HCT116 (cell line): ENCODE measurements at regions not wholly inside any gene's neighbourhood (a gene's known extent, or its start where the extent isn't known, plus 50 kb on each side); places are given as distances from the start of the nearest gene placed in this dataset.

Experiments
- ATAC-seq: fragments of 200-7000 bp; cut with Tn5 transposase; 2 replicates; pipeline ENCODE4 v1.9.1; 2020; ENCODE audit warnings: mild to moderate bottlenecking, moderate library complexity
- BruUV-seq: library from RNA; stranded (reverse); fragments of 400-500 nt; replicated peaks from 2 replicates; lab custom pipeline; 2021; lab: Mats Ljungman, UMichigan
- CTCF ChIA-PET: fragments of 300-600 bp; sonication (Branson Sonifier 250); formaldehyde crosslinking; loops from one replicate; lab custom pipeline; 2021; ENCODE audit warnings: antibody characterized with exemption; lab: Charles Lee
- POLR2A ChIA-PET: fragments of 300-600, 350-600 bp; sonication (Branson Sonifier 250); formaldehyde crosslinking; loops from one replicate; lab custom pipeline; 2021; ENCODE audit warnings: antibody characterized with exemption; lab: Charles Lee
- RAD21 ChIA-PET, 2 experiments: fragments of 300-600 bp; sonication (Branson Sonifier 250); formaldehyde crosslinking; loops; one replicate each; lab custom pipeline; 2023; ENCODE audit warnings: low total read pairs in 2 of 2; ENCODE audit not compliant: uncharacterized antibody in 2 of 2, unreplicated experiment in 2 of 2, low non-redundant PET in 1 of 2; lab: Charles Lee
- DNase-seq: peaks from one replicate; pipeline ENCODE4 v3.0.0-alpha.2; 2010; ENCODE audit warnings: low read depth, low spot score
- H2AFZ ChIP-seq: fragments of 200-600 bp; shearing (Covaris generic), sonication (generic); 2 replicates; pipeline ENCODE4 v1.6.1; 2017; ENCODE audit warnings: low read depth, mixed run types, mixed read lengths, antibody characterized with exemption, low read length; ENCODE audit not compliant: poor library complexity, severe bottlenecking
- H3K27ac ChIP-seq: 2 replicates; pipeline ENCODE4 v1.5.1; 2012; ENCODE audit warnings: low read depth, low read length
- H3K27me3 ChIP-seq: fragments of 200-600 bp; sonication (generic); 2 replicates; pipeline ENCODE4 v1.6.1; 2016; ENCODE audit warnings: mixed run types, low read length, mixed read lengths; ENCODE audit not compliant: insufficient read depth
- H3K36me3 ChIP-seq, 2 experiments: fragments of 200-500 bp in 1 of 2; fragments of 200-600 bp in 1 of 2; sonication (Bioruptor generic) in 1 of 2; sonication (generic) in 1 of 2; 2 replicates each; pipeline versions ENCODE4 v1.5.1 to v1.6.1; 2014 to 2016; ENCODE audit warnings: low read length in 2 of 2, inconsistent platforms in 1 of 2, mixed read lengths in 1 of 2, mixed run types in 1 of 2; ENCODE audit not compliant: insufficient read depth in 2 of 2, control insufficient read depth in 1 of 2
- H3K4me1 ChIP-seq, 2 experiments: fragments of 200-600 bp in 1 of 2; sonication (generic) in 1 of 2; 2 replicates each; pipeline versions ENCODE4 v1.5.1 to v1.6.1; 2012 to 2017; ENCODE audit warnings: low read length in 2 of 2, inconsistent platforms in 1 of 2, mild to moderate bottlenecking in 1 of 2, mixed read lengths in 1 of 2, mixed run types in 1 of 2, moderate library complexity in 1 of 2; ENCODE audit not compliant: insufficient read depth in 2 of 2, control insufficient read depth in 1 of 2
- H3K4me2 ChIP-seq: fragments of 200-600 bp; sonication (generic); 2 replicates; pipeline ENCODE4 v1.6.1; 2017; ENCODE audit warnings: mixed run types, low read length, mixed read lengths
- H3K4me3 ChIP-seq, 2 experiments: fragments of 200-600 bp in 1 of 2; sonication (generic) in 1 of 2; replicated peaks in 1 of 2; 2 replicates each; pipeline ENCODE4 v1.5.1; 2011 to 2016; ENCODE audit warnings: low read length in 2 of 2, control low read depth in 1 of 2, low read depth in 1 of 2, mild to moderate bottlenecking in 1 of 2, mixed read lengths in 1 of 2, mixed run types in 1 of 2
- H3K79me2 ChIP-seq: fragments of 200-600 bp; sonication (generic); 2 replicates; pipeline ENCODE4 v1.6.1; 2017; ENCODE audit warnings: mild to moderate bottlenecking, mixed run types, low read length, moderate library complexity, mixed read lengths; ENCODE audit not compliant: insufficient read depth
- H3K9ac ChIP-seq: fragments of 200-600 bp; sonication (generic); 2 replicates; pipeline ENCODE4 v1.6.1; 2016; ENCODE audit warnings: low read length, mixed read lengths
- H3K9me2 ChIP-seq: fragments of 200-600 bp; sonication (generic), shearing (Covaris generic); 2 replicates; pipeline ENCODE4 v1.6.1; 2017; ENCODE audit warnings: mixed run types, mild to moderate bottlenecking, moderate library complexity; ENCODE audit not compliant: insufficient read depth
- H3K9me3 ChIP-seq, 2 experiments: fragments of 200-500 bp in 1 of 2; fragments of 200-600 bp in 1 of 2; sonication (Bioruptor generic) in 1 of 2; sonication (generic) in 1 of 2; 2 replicates each; pipeline ENCODE4 v1.6.1; 2014 to 2017; ENCODE audit warnings: low read length in 2 of 2, mixed read lengths in 2 of 2, inconsistent platforms in 1 of 2, low read depth in 1 of 2, mild to moderate bottlenecking in 1 of 2, mixed run types in 1 of 2, moderate library complexity in 1 of 2; ENCODE audit not compliant: control insufficient read depth in 1 of 2, insufficient read depth in 1 of 2
- H4K20me1 ChIP-seq: fragments of 200-600 bp; sonication (generic), shearing (Covaris generic); 2 replicates; pipeline ENCODE4 v1.6.1; 2017; ENCODE audit warnings: mixed run types, mild to moderate bottlenecking, moderate library complexity; ENCODE audit not compliant: insufficient read depth
- ATF3 ChIP-seq: IDR thresholded peaks from 2 replicates; pipeline ENCODE4 v1.6.1; 2012
- CBX3 ChIP-seq: IDR thresholded peaks from 2 replicates; pipeline ENCODE4 v1.6.1; 2012; ENCODE audit warnings: low read depth
- EGR1 ChIP-seq: IDR thresholded peaks from 2 replicates; pipeline ENCODE4 v1.6.1; 2012; ENCODE audit warnings: low read depth
- EZH2 ChIP-seq: fragments of 200-600 bp; sonication (generic); IDR thresholded peaks from 2 replicates; pipeline ENCODE4 v1.6.1; 2017; ENCODE audit warnings: antibody characterized with exemption, mixed run types
- EZH2phosphoT487 ChIP-seq: fragments of 200-600 bp; IDR thresholded peaks from 2 replicates; pipeline ENCODE4 v1.6.1; 2018; ENCODE audit warnings: antibody characterized with exemption, borderline replicate concordance
- FOSL1 ChIP-seq: IDR thresholded peaks from 2 replicates; pipeline ENCODE4 v1.6.1; 2012; ENCODE audit warnings: low read depth
- JUND ChIP-seq: IDR thresholded peaks from 2 replicates; pipeline ENCODE4 v1.6.1; 2012
- POLR2A ChIP-seq: IDR thresholded peaks from 2 replicates; pipeline ENCODE4 v1.7.0; 2011; ENCODE audit warnings: borderline replicate concordance; ENCODE audit not compliant: insufficient read depth, insufficient read length; ENCODE audit errors: extremely low read depth
- POLR2AphosphoS5 ChIP-seq: IDR thresholded peaks from 2 replicates; pipeline ENCODE4 v1.6.1; 2011; ENCODE audit warnings: mild to moderate bottlenecking, low read depth, low read length, moderate library complexity
- REST ChIP-seq: IDR thresholded peaks from 2 replicates; pipeline ENCODE4 v1.6.1; 2012; ENCODE audit warnings: low read depth
- SIN3A ChIP-seq: IDR thresholded peaks from 2 replicates; pipeline ENCODE4 v1.6.1; 2012; ENCODE audit warnings: low read depth
- SP1 ChIP-seq: IDR thresholded peaks from 2 replicates; pipeline ENCODE4 v1.6.1; 2012; ENCODE audit warnings: low read depth
- TCF7L2 ChIP-seq: IDR thresholded peaks from 2 replicates; pipeline ENCODE4 v1.7.0; 2011; ENCODE audit warnings: borderline replicate concordance, inconsistent platforms; ENCODE audit not compliant: insufficient read depth, insufficient read length; ENCODE audit errors: extremely low read depth
- YY1 ChIP-seq: IDR thresholded peaks from 2 replicates; pipeline ENCODE4 v1.6.1; 2011; ENCODE audit warnings: low read length, low read depth, moderate library complexity, mild to moderate bottlenecking; ENCODE audit not compliant: insufficient replicate concordance; ENCODE audit errors: extremely low read depth
- ZBTB33 ChIP-seq: IDR thresholded peaks from 2 replicates; pipeline ENCODE4 v1.6.1; 2011; ENCODE audit warnings: mild to moderate bottlenecking, low read length, moderate library complexity; ENCODE audit not compliant: insufficient replicate concordance; ENCODE audit errors: extremely low read depth
- ZFX ChIP-seq: fragments of 450-650 bp; IDR thresholded peaks from 2 replicates; pipeline ENCODE4 v1.6.1; 2017
- ZNF274 ChIP-seq: fragments of 200-500 bp; sonication (Bioruptor generic); IDR thresholded peaks from 2 replicates; pipeline ENCODE4 v1.6.1; 2014; ENCODE audit warnings: mild to moderate bottlenecking, low read depth, low read length, inconsistent platforms
- intact Hi-C: fragments of 100-400 bp; cut with micrococcal nuclease; formaldehyde crosslinking; loops from 2 replicates; pipeline ENCODE4 v1.10.0; 2022

GRCh38 chr4:19915276-19915675 is 336.4 kb upstream of the SLIT2 start:
- TF ChIP-seq EZH2 (no peak), POLR2A (no peak), YY1 (no peak), ZNF274 (no peak), TCF7L2 (no peak)
- Histone ChIP-seq H3K27ac (no peak overlapping the region), H3K79me2 (no peaks in the 10 kb centered on the region), H4K20me1 (no peaks in the 10 kb centered on the region), H2AFZ (no peak overlapping the region), H3K4me2 (no peak overlapping the region), H3K36me3 (no peaks in the 10 kb centered on the region), H3K4me1 (no peaks in the 10 kb centered on the region), H3K27me3 (no peaks in the 10 kb centered on the region), H3K9ac (no peak overlapping the region), H3K9me3 (no peaks in the 10 kb centered on the region), H3K9me2 (no peaks in the 10 kb centered on the region), H3K4me3 (no peak overlapping the region)
- ChIA-PET POLR2A (no interaction called here), RAD21 (no interaction called here), CTCF (no interaction called here)
- intact Hi-C loops: no loop called here
- BruUV-seq: no TSS peak
- ATAC-seq: no peak
- DNase-seq: no peak

- no peak overlapping the region for H3K4me2 ChIP-seq
- H3K27me3 ChIP-seq: no peaks in the 10 kb centered on the region
- ChIA-PET CTCF (no interaction called here), RAD21 (no interaction called here), POLR2A (no interaction called here)
- H3K9me3 ChIP-seq: no peaks in the 10 kb centered on the region
- no peak overlapping the region for H2AFZ ChIP-seq
- H3K27ac ChIP-seq: no peak overlapping the region
- H4K20me1 ChIP-seq: no peaks in the 10 kb centered on the region
- DNase-seq (no peak), ATAC-seq (no peak)
- H3K9ac ChIP-seq: no peak overlapping the region
- intact Hi-C loops: no loop called here
- no peaks in the 10 kb centered on the region for H3K36me3 ChIP-seq
- no peak overlapping the region for H3K4me3 ChIP-seq
- BruUV-seq: no TSS peak
- no peaks in the 10 kb centered on the region for H3K9me2 ChIP-seq
- no peaks in the 10 kb centered on the region for H3K4me1 ChIP-seq
- H3K79me2 ChIP-seq: no peaks in the 10 kb centered on the region
- TF ChIP-seq ATF3: no peak
- no peak for TF ChIP-seq CBX3
- TF ChIP-seq REST: no peak
- TF ChIP-seq ZNF274: no peak
- no peak for TF ChIP-seq TCF7L2
- no peak for TF ChIP-seq FOSL1
- no peak for TF ChIP-seq EZH2phosphoT487
- TF ChIP-seq EGR1: no peak
- no peak for TF ChIP-seq ZFX
- TF ChIP-seq SP1: no peak
- no peak for TF ChIP-seq SIN3A
- no peak for TF ChIP-seq JUND
- no peak for TF ChIP-seq POLR2A
- TF ChIP-seq POLR2AphosphoS5: no peak
- no peak for TF ChIP-seq ZBTB33
These were observed 338.1 kb upstream of the SLIT2 start for GRCh38 chr4:19913650-19914049.
